ENCODE measurements at regions not wholly inside any gene's neighbourhood (a gene's known extent, or its start where the extent isn't known, plus 50 kb on each side); places are given as distances from the start of the nearest gene placed in this dataset.

DNA sequence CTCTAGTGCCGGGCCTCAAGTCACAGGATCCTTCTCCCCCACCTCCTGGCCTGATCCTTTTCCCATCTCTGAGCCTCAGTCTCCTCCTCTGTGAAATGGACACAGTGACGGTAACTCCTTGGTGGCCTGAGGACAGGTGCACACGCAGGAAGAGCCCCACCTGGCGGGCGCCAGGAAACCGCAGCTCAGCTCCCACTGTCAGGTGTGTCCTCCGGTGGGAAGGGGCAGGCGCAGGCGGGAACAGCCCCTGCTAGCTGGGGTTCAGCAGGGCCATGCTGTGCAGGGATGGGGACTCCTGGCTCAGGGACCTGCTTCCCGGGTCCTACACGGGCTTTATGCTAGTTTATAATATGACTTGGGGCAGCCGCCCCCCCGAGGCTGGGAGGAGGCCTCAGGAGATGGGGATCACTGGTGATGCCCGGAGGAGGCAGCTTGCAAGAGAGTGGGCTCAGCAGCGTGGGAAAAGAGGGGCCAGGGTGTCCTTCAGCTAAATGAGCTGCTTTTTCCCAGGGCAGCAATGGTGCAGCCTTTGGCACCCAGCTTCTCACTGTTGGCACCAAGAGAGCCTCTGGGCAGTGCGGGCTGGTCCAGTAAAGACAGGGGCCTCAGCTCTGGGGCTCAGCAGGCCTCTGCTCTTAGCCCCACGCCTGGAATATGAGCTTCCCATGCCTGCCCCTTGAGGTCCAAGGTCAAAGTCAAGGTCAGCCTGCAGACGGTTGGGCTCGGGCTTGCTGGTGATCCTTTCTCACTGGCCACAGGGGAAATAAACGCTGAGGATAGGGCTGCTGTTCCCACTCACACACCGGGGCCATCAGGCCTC is 68.0 kb upstream of the FAM20C start:
- ATAC-seq (peak; percentile 88), DNase-seq (ENCODE audit: low read depth, low spot score) (no peak)
- Histone ChIP-seq H3K4me1 (ENCODE audit: control insufficient read depth in 1 of 2, insufficient read depth in 2 of 2, low read length in 2 of 2) (no peaks in the 10 kb centered on the region), H3K27ac (ENCODE audit: low read depth, low read length) (no peak overlapping the region), H3K79me2 (ENCODE audit: insufficient read depth, low read length) (no peaks in the 10 kb centered on the region), H3K36me3 (ENCODE audit: control insufficient read depth in 1 of 2, insufficient read depth in 2 of 2, low read length in 2 of 2) (no peaks in the 10 kb centered on the region), H3K4me2 (ENCODE audit: low read length) (no peak overlapping the region), H3K9ac (ENCODE audit: low read length) (no peak overlapping the region), H3K9me3 (ENCODE audit: control insufficient read depth in 1 of 2, insufficient read depth in 1 of 2, low read depth in 1 of 2, low read length in 2 of 2) (no peaks in the 10 kb centered on the region), H2AFZ (ENCODE audit: low read depth, low read length, poor library complexity, severe bottlenecking) (no peak overlapping the region), H4K20me1 (ENCODE audit: insufficient read depth) (no peaks in the 10 kb centered on the region), H3K9me2 (ENCODE audit: insufficient read depth) (no peaks in the 10 kb centered on the region), H3K4me3 (replicated peaks in 1 of 2; ENCODE audit: low read depth in 1 of 2, low read length in 2 of 2) (no peak overlapping the region), H3K27me3 (ENCODE audit: insufficient read depth, low read length) (peaks cover 16% of the 10 kb centered on the region; the same call in 1 of the 2 replicates)
- POLR2A ChIA-PET: no interaction called here
- RAD21 ChIA-PET (ENCODE audit: low non-redundant PET in 1 of 2, low total read pairs in 2 of 2, uncharacterized antibody in 2 of 2, unreplicated experiment in 2 of 2): no interaction called here
- TF ChIP-seq ELF1 (IDR thresholded peaks at IDR 0.05; ENCODE audit: borderline replicate concordance, low read depth): no peak
- no peak for TF ChIP-seq FOSL1 (IDR thresholded peaks at IDR 0.05; ENCODE audit: low read depth)
- no peak for TF ChIP-seq POLR2A (IDR thresholded peaks at IDR 0.05; ENCODE audit: borderline replicate concordance, extremely low read depth, insufficient read depth, insufficient read length)
- TF ChIP-seq TCF7L2 (IDR thresholded peaks at IDR 0.05; ENCODE audit: borderline replicate concordance, extremely low read depth, insufficient read depth, insufficient read length): no peak
- TF ChIP-seq EGR1 (IDR thresholded peaks at IDR 0.05; ENCODE audit: low read depth): no peak
- peak; percentile 64 to 77 (median 74); a peak in 5 of 6 replicates for TF ChIP-seq CTCF (IDR thresholded peaks at IDR 0.05 in 2 of 3, conservative IDR thresholded peaks at IDR 0.05 in 1 of 3; ENCODE audit: borderline replicate concordance in 1 of 3, insufficient read depth in 1 of 3, low read depth in 2 of 3, low read length in 2 of 3)
- no peak for TF ChIP-seq ZBTB33 (IDR thresholded peaks at IDR 0.05; ENCODE audit: extremely low read depth, insufficient replicate concordance, low read length)
- TF ChIP-seq CEBPB (IDR thresholded peaks at IDR 0.05; ENCODE audit: low read depth): no peak
- peak; percentile 67 for TF ChIP-seq RAD21 (IDR thresholded peaks at IDR 0.05; ENCODE audit: low read depth)
- no peak for TF ChIP-seq POLR2AphosphoS5 (IDR thresholded peaks at IDR 0.05; ENCODE audit: low read depth, low read length)
- no peak for TF ChIP-seq ZNF274 (IDR thresholded peaks at IDR 0.05; ENCODE audit: low read depth, low read length)
- intact Hi-C loops (cut with micrococcal nuclease): no loop called here
- CTCF ChIA-PET: interaction anchor here (1.0 to 1.4 kb wide), 2 partner anchors 24 to 61 kb away, joined by 3 read pairs; no protein-coding TSS in a partner anchor
- no TSS peak for BruUV-seq (replicated peaks)
